HepG2 (cell line): ENCODE measurements at regions not wholly inside any gene's neighbourhood (a gene's known extent, or its start where the extent isn't known, plus 50 kb on each side); places are given as distances from the start of the nearest gene placed in this dataset.

Experiments
- CTCF ChIP-seq: sonication (generic); formaldehyde crosslinking; IDR thresholded peaks from 2 replicates; pipeline ENCODE4 v1.5.0; 2020; ENCODE audit warnings: mild to moderate bottlenecking, missing genetic modification reagents, moderate library complexity
- E2F2 ChIP-seq: sonication (generic); formaldehyde crosslinking; IDR thresholded peaks from 2 replicates; pipeline ENCODE4 v1.4.0; 2020; ENCODE audit warnings: missing genetic modification reagents, borderline replicate concordance
- IKZF5 ChIP-seq: IDR thresholded peaks from 2 replicates; pipeline ENCODE4 v1.6.1; 2018; ENCODE audit warnings: missing genetic modification reagents, mild to moderate bottlenecking, missing compliant biosample characterization
- MTF1 ChIP-seq: sonication (generic); formaldehyde crosslinking; IDR thresholded peaks from 2 replicates; pipeline ENCODE4 v1.5.0; 2020; ENCODE audit warnings: missing genetic modification reagents
- RBAK ChIP-seq: sonication (generic); formaldehyde crosslinking; IDR thresholded peaks from 2 replicates; pipeline ENCODE4 v1.5.1; 2020; ENCODE audit warnings: mild to moderate bottlenecking, missing genetic modification reagents
- ZBTB21 ChIP-seq: sonication (generic); formaldehyde crosslinking; IDR thresholded peaks from 2 replicates; pipeline ENCODE4 v1.4.0; 2020; ENCODE audit warnings: missing genetic modification reagents
- ZNF451 ChIP-seq: sonication (generic); formaldehyde crosslinking; IDR thresholded peaks from 2 replicates; pipeline ENCODE4 v1.5.0; 2020; ENCODE audit warnings: mild to moderate bottlenecking, missing genetic modification reagents

GRCh38 chr7:79646278-79646677 lies 192.8 kb upstream of the MAGI2 start:
- TF ChIP-seq ZNF451 (CRISPR knock-in tag) = no peak
- TF ChIP-seq E2F2 (CRISPR knock-in tag) = no peak
- no peak for TF ChIP-seq ZBTB21 (CRISPR knock-in tag)
- no peak for TF ChIP-seq IKZF5 (CRISPR knock-in tag)
- TF ChIP-seq RBAK (CRISPR knock-in tag) = no peak
- no peak for TF ChIP-seq MTF1 (CRISPR knock-in tag)
- TF ChIP-seq CTCF (CRISPR knock-in tag) = no peak
